Panc1 (cell line): ENCODE measurements at regions not wholly inside any gene's neighbourhood (a gene's known extent, or its start where the extent isn't known, plus 50 kb on each side); places are given as distances from the start of the nearest gene placed in this dataset.
A peak's percentile ranks its signal among the peaks of the same experiment; 100 is the strongest.

Source experiments
- ATAC-seq: fragments of 200-7000 bp; cut with Tn5 transposase; 2 replicates; pipeline ENCODE4 v1.9.1; 2020; ENCODE audit warnings: mild to moderate bottlenecking, moderate library complexity
- BruUV-seq: library from RNA; stranded (reverse); fragments of 400-500 nt; replicated peaks from 2 replicates; lab custom pipeline; 2021; lab: Mats Ljungman, UMichigan
- CTCF ChIA-PET: fragments of 300-600 bp; sonication (Branson Sonifier 250); formaldehyde crosslinking; loops from one replicate; lab custom pipeline; 2022; ENCODE audit warnings: antibody characterized with exemption; lab: Charles Lee
- POLR2A ChIA-PET: fragments of 300-600 bp; sonication (Branson Sonifier 250); formaldehyde crosslinking; loops from one replicate; lab custom pipeline; 2022; ENCODE audit warnings: antibody characterized with exemption; lab: Charles Lee
- DNase-seq: peaks from one replicate; pipeline ENCODE4 v3.0.0-alpha.2; 2010; ENCODE audit warnings: low read depth, low spot score
- H3K27ac ChIP-seq: 2 replicates; pipeline ENCODE4 v1.5.1; 2011; ENCODE audit warnings: mild to moderate bottlenecking, low read length, inconsistent platforms
- H3K27me3 ChIP-seq: fragments of 200-500 bp; sonication (Bioruptor generic); 2 replicates; pipeline ENCODE4 v1.6.0; 2014; ENCODE audit warnings: low read length, inconsistent platforms; ENCODE audit not compliant: control insufficient read depth, insufficient read depth
- H3K36me3 ChIP-seq: fragments of 200-500 bp; sonication (Bioruptor generic); 2 replicates; pipeline ENCODE4 v1.5.1; 2014; ENCODE audit warnings: inconsistent platforms, mild to moderate bottlenecking, low read length, moderate library complexity; ENCODE audit not compliant: control insufficient read depth, insufficient read depth
- H3K4me1 ChIP-seq: 2 replicates; pipeline ENCODE4 v1.5.1; 2011; ENCODE audit warnings: inconsistent platforms, mild to moderate bottlenecking, low read length, moderate library complexity; ENCODE audit not compliant: control insufficient read depth, insufficient read depth
- H3K4me3 ChIP-seq, 2 experiments: 2 replicates each; pipeline ENCODE4 v1.5.1; 2011 to 2012; ENCODE audit warnings: low read depth in 2 of 2, low read length in 2 of 2, mild to moderate bottlenecking in 2 of 2, inconsistent platforms in 1 of 2, moderate library complexity in 1 of 2
- H3K9me3 ChIP-seq: fragments of 200-500 bp; sonication (Bioruptor generic); 2 replicates; pipeline ENCODE4 v1.5.1; 2014; ENCODE audit warnings: low read depth, mild to moderate bottlenecking, inconsistent platforms, low read length, moderate library complexity; ENCODE audit not compliant: control insufficient read depth, insufficient read depth
- POLR2AphosphoS5 ChIP-seq: IDR thresholded peaks from 2 replicates; pipeline ENCODE4 v1.6.1; 2012; ENCODE audit warnings: mild to moderate bottlenecking, low read depth, low read length, moderate library complexity
- REST ChIP-seq, 2 experiments: IDR thresholded peaks; 2 replicates each; pipeline ENCODE4 v1.6.1; 2011 to 2012; ENCODE audit warnings: low read depth in 2 of 2, control low read depth in 1 of 2, low read length in 1 of 2, mild to moderate bottlenecking in 1 of 2, moderate library complexity in 1 of 2; ENCODE audit not compliant: insufficient read depth in 1 of 2
- SIN3A ChIP-seq: IDR thresholded peaks from 2 replicates; pipeline ENCODE4 v1.6.1; 2012; ENCODE audit warnings: low read depth, mild to moderate bottlenecking, low read length, moderate library complexity, borderline replicate concordance; ENCODE audit not compliant: insufficient read depth
- TCF7L2 ChIP-seq: IDR thresholded peaks from 2 replicates; pipeline ENCODE4 v1.6.1; 2011; ENCODE audit warnings: mild to moderate bottlenecking, low read depth, low read length, inconsistent platforms
- in situ Hi-C: cut with HindIII; loops from 2 replicates; pipeline ENCODE4 v1.10.0; 2016; ENCODE audit warnings: low sequenced_read_pairs, low pct_unique_long_range_greater_than_20kb
- intact Hi-C: fragments of 100-400 bp; cut with micrococcal nuclease; formaldehyde crosslinking; loops from one replicate; pipeline ENCODE4 v1.10.0; 2022; ENCODE audit not compliant: unreplicated experiment
- TF ChIP-seq, protein P1 (sequence below): fragments of 450-650 bp; IDR thresholded peaks from 2 replicates; pipeline ENCODE4 v1.5.1; 2017; ENCODE audit warnings: mild to moderate bottlenecking

- Histone ChIP-seq H3K27ac (no peak overlapping the region), H3K4me1 (peaks cover 4% of the 10 kb centered on the region; the same call in 1 of the 2 replicates), H3K27me3 (no peaks in the 10 kb centered on the region), H3K4me3 (no peak overlapping the region), H3K9me3 (no peaks in the 10 kb centered on the region), H3K36me3 (no peaks in the 10 kb centered on the region)
- no peak for TF ChIP-seq TCF7L2
- TF ChIP-seq, protein P1, sequence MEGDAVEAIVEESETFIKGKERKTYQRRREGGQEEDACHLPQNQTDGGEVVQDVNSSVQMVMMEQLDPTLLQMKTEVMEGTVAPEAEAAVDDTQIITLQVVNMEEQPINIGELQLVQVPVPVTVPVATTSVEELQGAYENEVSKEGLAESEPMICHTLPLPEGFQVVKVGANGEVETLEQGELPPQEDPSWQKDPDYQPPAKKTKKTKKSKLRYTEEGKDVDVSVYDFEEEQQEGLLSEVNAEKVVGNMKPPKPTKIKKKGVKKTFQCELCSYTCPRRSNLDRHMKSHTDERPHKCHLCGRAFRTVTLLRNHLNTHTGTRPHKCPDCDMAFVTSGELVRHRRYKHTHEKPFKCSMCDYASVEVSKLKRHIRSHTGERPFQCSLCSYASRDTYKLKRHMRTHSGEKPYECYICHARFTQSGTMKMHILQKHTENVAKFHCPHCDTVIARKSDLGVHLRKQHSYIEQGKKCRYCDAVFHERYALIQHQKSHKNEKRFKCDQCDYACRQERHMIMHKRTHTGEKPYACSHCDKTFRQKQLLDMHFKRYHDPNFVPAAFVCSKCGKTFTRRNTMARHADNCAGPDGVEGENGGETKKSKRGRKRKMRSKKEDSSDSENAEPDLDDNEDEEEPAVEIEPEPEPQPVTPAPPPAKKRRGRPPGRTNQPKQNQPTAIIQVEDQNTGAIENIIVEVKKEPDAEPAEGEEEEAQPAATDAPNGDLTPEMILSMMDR = no peak
- peak in 1 of 2 experiments; percentile 42; a peak in 1 of 4 replicates for TF ChIP-seq REST (IDR thresholded peaks at IDR 0.05; ENCODE audit: insufficient read depth in 1 of 2, low read depth in 2 of 2, low read length in 1 of 2)
- ATAC-seq (no peak), DNase-seq (no peak)
- ChIA-PET CTCF (no interaction called here), POLR2A (no interaction called here)
- no TSS peak for BruUV-seq
- in situ Hi-C loops = no loop called here
- intact Hi-C loops = no loop called here
These were observed 174.8 kb downstream of the CEP135 start for GRCh38 chr4:56123547-56123946.

DNA sequence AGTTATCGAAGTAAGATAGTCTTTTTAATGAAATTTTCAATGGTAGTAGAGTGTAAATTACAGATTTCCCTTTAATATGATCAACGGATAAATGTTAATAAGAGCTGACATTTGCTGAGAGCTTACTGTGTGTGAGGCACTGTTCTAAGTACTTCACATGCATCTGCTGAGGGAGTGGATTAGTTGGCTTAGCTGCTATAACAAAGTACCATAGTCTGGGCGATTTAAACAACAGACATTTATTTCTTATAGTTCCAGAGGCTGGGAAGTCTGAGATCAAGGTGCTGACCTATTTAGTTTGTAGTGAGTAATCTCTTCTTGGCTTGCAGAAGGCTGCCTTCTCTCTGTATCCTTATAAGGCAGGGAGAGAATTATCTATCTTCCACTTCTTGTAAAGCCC is 174.3 kb downstream of the CEP135 start:
- Histone ChIP-seq H3K27ac (no peak overlapping the region), H3K36me3 (no peaks in the 10 kb centered on the region), H3K9me3 (no peaks in the 10 kb centered on the region), H3K4me1 (peaks cover 4% of the 10 kb centered on the region; the same call in 1 of the 2 replicates), H3K4me3 (no peak overlapping the region), H3K27me3 (no peaks in the 10 kb centered on the region)
- DNase-seq = no peak
- POLR2A ChIA-PET = no interaction called here
- intact Hi-C loops = no loop called here
- CTCF ChIA-PET = no interaction called here
- no peak for TF ChIP-seq SIN3A
- TF ChIP-seq, protein P1 = no peak
- TF ChIP-seq REST (IDR thresholded peaks at IDR 0.05; ENCODE audit: insufficient read depth in 1 of 2, low read depth in 2 of 2, low read length in 1 of 2) = no peak
- TF ChIP-seq POLR2AphosphoS5 = no peak
- no peak for TF ChIP-seq TCF7L2
- no TSS peak for BruUV-seq
- no peak for ATAC-seq
- in situ Hi-C loops = no loop called here
